Lower lobe of right lung (tissue), 2 donors: ENCODE measurements at regions not wholly inside any gene's neighbourhood (a gene's known extent, or its start where the extent isn't known, plus 50 kb on each side); places are given as distances from the start of the nearest gene placed in this dataset.

Source experiments
- ATAC-seq, 2 donors: fragments of 200-7000 bp; cut with Tn5 transposase; one replicate each; pipeline ENCODE4 v1.9.1; 2020 to 2022; ENCODE audit warnings: mild to moderate bottlenecking in 2 of 2, moderate library complexity in 2 of 2
- DNase-seq: peaks from one replicate; pipeline ENCODE4 v3.0.0-alpha.2; 2020
- H3K27ac ChIP-seq: fragments of 200-600 bp; one replicate; pipeline ENCODE4 v1.8.0; 2022
- H3K27me3 ChIP-seq: fragments of 200-600 bp; one replicate; pipeline ENCODE4 v1.8.0; 2022; ENCODE audit warnings: low read depth
- H3K36me3 ChIP-seq: fragments of 200-600 bp; one replicate; pipeline ENCODE4 v1.8.0; 2022; ENCODE audit warnings: mild to moderate bottlenecking
- H3K4me1 ChIP-seq: fragments of 200-600 bp; one replicate; pipeline ENCODE4 v1.8.0; 2022
- H3K4me3 ChIP-seq: fragments of 200-600 bp; one replicate; pipeline ENCODE4 v1.8.0; 2022; ENCODE audit warnings: mild to moderate bottlenecking
- H3K9me3 ChIP-seq: fragments of 200-600 bp; one replicate; pipeline ENCODE4 v1.8.0; 2022
- CTCF ChIP-seq: fragments of 200-600 bp; IDR thresholded peaks from one replicate; pipeline ENCODE4 v1.8.0; 2022; ENCODE audit warnings: antibody characterized with exemption, mild to moderate bottlenecking
- intact Hi-C: fragments of 100-400 bp; cut with DNase I; formaldehyde crosslinking; loops from one replicate; pipeline ENCODE4 v1.11.0; 2022
- donor health status: DM: no; HTN: yes; CAD: no; lungs with severe emphysema.

- no peaks in the 10 kb centered on the region for H3K36me3 ChIP-seq
- ATAC-seq = no peak
- intact Hi-C loops = no loop called here
- H3K4me1 ChIP-seq = no peaks in the 10 kb centered on the region
- H3K4me3 ChIP-seq = no peak overlapping the region
- DNase-seq = no peak
- no peaks in the 10 kb centered on the region for H3K9me3 ChIP-seq
- no peak overlapping the region for H3K27ac ChIP-seq
- H3K27me3 ChIP-seq = no peaks in the 10 kb centered on the region
- no peak for TF ChIP-seq CTCF
Measured at GRCh38 chr20:55678970-55679667, 326.2 kb downstream of the CBLN4 start.

GRCh38 chr20:55678126-55678525, 327.2 kb downstream of the CBLN4 start:
- H3K27me3 ChIP-seq = no peaks in the 10 kb centered on the region
- no peak for DNase-seq
- H3K4me3 ChIP-seq = no peak overlapping the region
- ATAC-seq = no peak
- no peaks in the 10 kb centered on the region for H3K9me3 ChIP-seq
- no peaks in the 10 kb centered on the region for H3K36me3 ChIP-seq
- no peaks in the 10 kb centered on the region for H3K4me1 ChIP-seq
- intact Hi-C loops = no loop called here
- H3K27ac ChIP-seq = no peak overlapping the region
- TF ChIP-seq CTCF = no peak

GRCh38 chr20:55677011-55677410, 328.3 kb downstream of the CBLN4 start:
- Histone ChIP-seq H3K27me3 (no peaks in the 10 kb centered on the region), H3K4me3 (no peak overlapping the region), H3K4me1 (no peaks in the 10 kb centered on the region), H3K27ac (no peak overlapping the region), H3K36me3 (no peaks in the 10 kb centered on the region), H3K9me3 (no peaks in the 10 kb centered on the region)
- TF ChIP-seq CTCF = no peak
- no peak for DNase-seq
- no peak for ATAC-seq
- intact Hi-C loops = no loop called here

- intact Hi-C loops = no loop called here
- no peak for TF ChIP-seq CTCF
Measured at GRCh38 chr20:55676097-55676496, 329.2 kb downstream of the CBLN4 start.

GRCh38 chr20:55668631-55669030, 336.7 kb downstream of the CBLN4 start:
- Histone ChIP-seq H3K27ac (no peak overlapping the region), H3K27me3 (no peaks in the 10 kb centered on the region), H3K36me3 (no peaks in the 10 kb centered on the region), H3K4me3 (no peak overlapping the region), H3K9me3 (no peaks in the 10 kb centered on the region), H3K4me1 (no peaks in the 10 kb centered on the region)
- DNase-seq (no peak), ATAC-seq (no peak)
- TF ChIP-seq CTCF = no peak
- intact Hi-C loops = no loop called here

More at GRCh38 chr20:55676097-55676496, 329.2 kb downstream of the CBLN4 start:
- DNase-seq (no peak), ATAC-seq (no peak)
- no peaks in the 10 kb centered on the region for H3K4me1 ChIP-seq
- H3K4me3 ChIP-seq = no peak overlapping the region
- no peaks in the 10 kb centered on the region for H3K36me3 ChIP-seq
- no peaks in the 10 kb centered on the region for H3K9me3 ChIP-seq
- H3K27ac ChIP-seq = no peak overlapping the region
- no peaks in the 10 kb centered on the region for H3K27me3 ChIP-seq
